ENCODE measurements at regions not wholly inside any gene's neighbourhood (a gene's known extent, or its start where the extent isn't known, plus 50 kb on each side); places are given as distances from the start of the nearest gene placed in this dataset.

- no peaks in the 10 kb centered on the region for H3K36me3 ChIP-seq (ENCODE audit: control insufficient read depth, insufficient read depth, low read length)
- no peak overlapping the region for H3K4me3 ChIP-seq (ENCODE audit: low read depth, low read length)
- no peak for TF ChIP-seq CTCF (IDR thresholded peaks at IDR 0.05; ENCODE audit: insufficient read depth, low read length, poor library complexity, severe bottlenecking)
- no peaks in the 10 kb centered on the region for H3K27me3 ChIP-seq (ENCODE audit: control insufficient read depth, insufficient read depth, low read length)
- no peak for DNase-seq (ENCODE audit: low read depth)
These were observed 319.3 kb downstream of the DYSF start for GRCh38 chr2:71772510-71773172.

GRCh38 chr2:71767663-71768062 is 314.3 kb downstream of the DYSF start:
- Histone ChIP-seq H3K27me3 (ENCODE audit: control insufficient read depth, insufficient read depth, low read length) (no peaks in the 10 kb centered on the region), H3K36me3 (ENCODE audit: control insufficient read depth, insufficient read depth, low read length) (no peaks in the 10 kb centered on the region), H3K4me3 (ENCODE audit: low read depth, low read length) (no peak overlapping the region)
- no peak for TF ChIP-seq CTCF (IDR thresholded peaks at IDR 0.05; ENCODE audit: insufficient read depth, low read length, poor library complexity, severe bottlenecking)
- no peak for DNase-seq (ENCODE audit: low read depth)

GRCh38 chr2:71759060-71759459 is 305.7 kb downstream of the DYSF start:
- no peak overlapping the region for H3K4me3 ChIP-seq (ENCODE audit: low read depth, low read length)
- H3K27me3 ChIP-seq (ENCODE audit: control insufficient read depth, insufficient read depth, low read length), result no peaks in the 10 kb centered on the region
- no peak for DNase-seq (ENCODE audit: low read depth)
- no peaks in the 10 kb centered on the region for H3K36me3 ChIP-seq (ENCODE audit: control insufficient read depth, insufficient read depth, low read length)
- TF ChIP-seq CTCF (IDR thresholded peaks at IDR 0.05; ENCODE audit: insufficient read depth, low read length, poor library complexity, severe bottlenecking), result no peak

GRCh38 chr2:71757351-71757750 is 304.0 kb downstream of the DYSF start:
- no peak for DNase-seq (ENCODE audit: low read depth)
- Histone ChIP-seq H3K27me3 (ENCODE audit: control insufficient read depth, insufficient read depth, low read length) (no peaks in the 10 kb centered on the region), H3K4me3 (ENCODE audit: low read depth, low read length) (no peak overlapping the region), H3K36me3 (ENCODE audit: control insufficient read depth, insufficient read depth, low read length) (no peaks in the 10 kb centered on the region)
- no peak for TF ChIP-seq CTCF (IDR thresholded peaks at IDR 0.05; ENCODE audit: insufficient read depth, low read length, poor library complexity, severe bottlenecking)

- no peaks in the 10 kb centered on the region for H3K36me3 ChIP-seq (ENCODE audit: control insufficient read depth, insufficient read depth, low read length)
- no peaks in the 10 kb centered on the region for H3K27me3 ChIP-seq (ENCODE audit: control insufficient read depth, insufficient read depth, low read length)
- H3K4me3 ChIP-seq (ENCODE audit: low read depth, low read length), result no peak overlapping the region
- no peak for DNase-seq (ENCODE audit: low read depth)
- no peak for TF ChIP-seq CTCF (IDR thresholded peaks at IDR 0.05; ENCODE audit: insufficient read depth, low read length, poor library complexity, severe bottlenecking)
These were observed 303.0 kb downstream of the DYSF start for GRCh38 chr2:71756280-71756906.

- no peaks in the 10 kb centered on the region for H3K27me3 ChIP-seq (ENCODE audit: control insufficient read depth, insufficient read depth, low read length)
- H3K4me3 ChIP-seq (ENCODE audit: low read depth, low read length), result no peak overlapping the region
- no peaks in the 10 kb centered on the region for H3K36me3 ChIP-seq (ENCODE audit: control insufficient read depth, insufficient read depth, low read length)
- TF ChIP-seq CTCF (IDR thresholded peaks at IDR 0.05; ENCODE audit: insufficient read depth, low read length, poor library complexity, severe bottlenecking), result no peak
- DNase-seq (ENCODE audit: low read depth), result no peak
These were observed 298.2 kb downstream of the DYSF start for GRCh38 chr2:71751590-71751989.
